Left renal pelvis (tissue), 4 donors: ENCODE measurements at regions not wholly inside any gene's neighbourhood (a gene's known extent, or its start where the extent isn't known, plus 50 kb on each side); places are given as distances from the start of the nearest gene placed in this dataset.

Experiments used
- DNase-seq, 4 donors: peaks; one replicate each; pipeline ENCODE4 v3.0.0-alpha.2; 2013; ENCODE audit warnings: low read depth in 4 of 4, low spot score in 3 of 4

DNA sequence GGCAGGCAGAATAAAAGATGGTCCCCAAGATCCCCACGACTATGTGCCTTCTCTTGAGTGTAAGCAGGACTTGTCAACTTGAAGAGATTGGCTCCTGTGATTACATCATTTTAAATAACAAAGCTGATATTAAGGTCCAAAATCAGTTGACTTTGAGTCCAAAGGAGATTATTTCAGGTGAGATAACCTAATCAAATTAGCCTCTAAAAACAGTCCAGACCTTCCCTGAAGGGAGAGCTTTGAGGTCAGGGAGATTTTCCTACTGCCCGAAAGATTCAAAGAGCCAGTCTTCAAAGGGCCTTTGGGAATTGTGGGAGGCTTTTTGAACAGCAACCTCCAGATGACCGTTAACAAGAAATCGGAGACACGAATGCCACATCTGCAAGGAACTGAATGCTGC lies 51.5 kb upstream of the NCAM2 start:
- no peak for DNase-seq
